HG03045 (cell line): ENCODE measurements at regions not wholly inside any gene's neighbourhood (a gene's known extent, or its start where the extent isn't known, plus 50 kb on each side); places are given as distances from the start of the nearest gene placed in this dataset.
"Not testable (repeated sequence)": the region's sequence is repeated elsewhere in the genome, so short reads cannot be mapped to it uniquely, and the experiment has no call there.

ENCODE experiments used
- ATAC-seq: cut with Tn5 transposase; IDR thresholded peaks from one replicate; pipeline ENCODE4 v1.9.1; 2021; ENCODE audit warnings: mild to moderate bottlenecking, moderate library complexity; ENCODE audit not compliant: unreplicated experiment

DNA sequence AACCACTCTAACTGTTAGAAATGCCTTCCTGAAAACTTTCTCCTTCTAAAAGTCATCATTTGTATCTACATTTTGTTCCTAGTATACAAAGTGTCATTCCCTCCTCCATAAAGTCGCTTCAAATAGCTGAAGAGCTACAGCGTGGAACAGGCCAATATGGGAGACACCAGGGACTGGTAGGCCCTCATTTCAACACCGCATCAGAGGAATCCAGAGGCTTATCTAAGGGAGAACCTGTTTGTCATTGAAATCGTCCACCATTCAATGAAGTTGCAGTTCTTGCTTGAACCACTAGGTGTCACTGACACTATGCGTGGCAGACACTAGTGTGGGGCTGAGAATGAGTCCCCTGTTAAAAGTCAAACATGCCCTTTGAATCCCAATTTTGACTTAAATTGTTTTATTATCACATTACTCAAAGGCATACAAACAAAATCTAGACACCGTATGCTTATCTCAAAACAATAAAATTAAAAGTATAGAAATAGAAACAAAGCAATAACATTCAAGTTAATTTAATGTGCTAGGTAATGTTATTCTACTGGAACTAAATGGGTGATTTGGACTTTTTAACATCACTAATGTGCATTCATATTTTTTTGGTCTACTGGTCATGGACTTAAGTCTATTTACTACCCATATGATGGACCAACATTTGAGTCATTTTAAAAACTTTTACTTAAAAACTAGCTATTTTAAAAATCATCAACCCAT is 182.3 kb downstream of the FCRL5 start:
- no peak for ATAC-seq

DNA sequence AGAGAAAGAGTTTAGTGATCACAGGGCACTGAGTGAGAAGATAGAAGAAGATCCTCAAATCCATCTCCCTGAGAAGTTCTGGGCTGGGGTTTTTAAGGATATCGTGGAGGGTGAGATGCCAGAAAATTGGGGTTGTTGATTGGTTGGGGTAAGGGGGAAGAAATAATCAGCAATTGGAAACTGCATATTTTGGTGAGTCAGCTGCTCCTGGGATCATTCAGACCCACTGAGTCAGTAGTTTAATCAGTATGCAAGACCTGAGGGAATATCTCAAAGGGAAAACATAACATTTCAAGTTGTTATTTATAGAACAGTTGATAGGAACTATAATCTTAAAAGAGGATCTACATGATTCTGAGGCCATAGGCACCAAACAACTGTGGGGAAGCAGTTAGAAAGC is 183.4 kb downstream of the FCRL5 start:
- not testable (repeated sequence) for ATAC-seq

DNA sequence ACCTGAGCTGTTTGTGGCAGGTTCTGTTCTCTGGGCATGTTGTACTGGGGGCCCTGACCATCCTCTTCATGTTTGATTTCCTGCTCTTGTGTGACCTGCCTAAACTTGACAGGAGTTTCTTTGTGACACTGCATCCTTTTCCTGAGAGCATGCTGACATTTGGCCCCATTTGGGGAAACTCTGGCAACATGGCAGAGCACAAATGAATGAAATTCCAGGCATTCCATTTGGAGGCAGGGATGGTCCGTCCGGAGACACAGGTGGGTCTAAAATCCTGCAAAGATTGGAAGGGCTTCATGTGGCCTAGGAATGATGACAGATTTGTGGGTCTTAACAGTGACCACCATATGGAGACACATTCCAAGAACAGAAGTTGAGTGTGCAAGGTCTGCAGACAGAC is 184.0 kb downstream of the FCRL5 start:
- ATAC-seq: no peak

DNA sequence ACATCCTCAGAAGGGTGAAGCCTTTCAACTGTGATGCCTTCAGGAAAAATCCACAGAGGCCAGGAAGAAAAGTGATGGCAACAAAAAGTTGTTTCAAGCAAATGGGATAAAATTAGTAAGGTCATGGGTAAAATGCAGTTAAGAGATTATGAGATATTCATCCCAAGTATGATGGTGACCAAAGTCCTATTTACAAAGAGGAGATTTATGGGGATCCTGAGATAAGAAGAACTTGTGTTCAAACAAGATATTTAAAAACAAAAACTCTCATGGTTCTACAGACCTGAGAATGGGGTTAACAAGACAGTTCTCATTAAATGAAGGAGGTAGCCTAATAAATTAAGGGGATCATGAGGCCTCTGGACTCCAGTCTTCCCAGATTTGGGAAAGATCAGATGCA is 184.4 kb downstream of the FCRL5 start:
- ATAC-seq: no peak

DNA sequence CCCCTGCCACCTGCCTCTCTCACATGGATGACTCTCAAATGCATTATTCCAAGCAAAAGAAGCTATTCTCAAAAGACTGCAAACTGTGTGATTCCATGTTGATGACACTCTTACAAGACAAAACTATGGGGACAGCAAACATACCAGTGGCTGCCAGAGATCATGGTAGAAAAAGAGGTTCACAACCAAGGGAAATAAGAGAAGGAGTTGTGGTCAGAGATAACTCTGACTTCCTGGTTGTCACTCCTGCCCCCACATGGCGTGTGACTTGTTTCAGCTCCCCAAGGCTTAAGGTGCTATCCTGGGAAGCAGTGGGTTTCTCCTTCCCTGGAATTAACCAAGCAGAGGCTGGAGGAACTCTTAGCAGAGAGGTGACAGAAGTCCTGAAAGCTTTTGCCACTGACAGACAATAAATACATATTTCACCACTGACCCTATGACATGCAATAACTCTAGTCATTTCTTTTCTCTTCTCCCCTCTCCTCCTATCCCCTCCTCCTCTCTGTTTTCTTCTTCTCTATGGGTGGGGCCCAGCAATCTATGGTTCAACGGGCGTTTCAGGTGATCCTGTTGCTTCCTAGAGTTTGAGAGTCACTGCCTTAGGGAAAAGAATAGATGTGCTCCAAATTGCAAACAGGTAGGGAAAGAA is 185.1 kb downstream of the FCRL5 start:
- ATAC-seq: no peak

DNA sequence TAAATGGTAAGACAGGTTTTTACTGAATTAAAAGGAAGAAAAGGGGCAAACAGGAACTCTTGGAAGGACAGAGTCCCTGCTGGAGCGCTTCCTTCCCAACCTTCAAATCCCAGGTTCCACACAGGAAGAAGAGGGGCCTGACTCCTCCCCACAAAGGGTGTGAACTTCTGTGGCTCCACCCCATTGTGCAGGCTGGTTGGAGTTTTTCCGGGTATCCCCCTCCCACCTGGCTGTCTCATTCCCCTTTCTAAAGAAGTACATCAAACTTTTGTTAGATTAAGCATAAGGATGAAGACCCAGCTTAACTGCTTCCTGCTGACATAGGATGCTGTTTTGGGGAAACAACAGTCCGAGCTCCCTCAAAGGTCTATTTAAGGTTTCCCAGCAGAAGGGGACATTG is 187.7 kb downstream of the FCRL5 start:
- ATAC-seq: no peak

DNA sequence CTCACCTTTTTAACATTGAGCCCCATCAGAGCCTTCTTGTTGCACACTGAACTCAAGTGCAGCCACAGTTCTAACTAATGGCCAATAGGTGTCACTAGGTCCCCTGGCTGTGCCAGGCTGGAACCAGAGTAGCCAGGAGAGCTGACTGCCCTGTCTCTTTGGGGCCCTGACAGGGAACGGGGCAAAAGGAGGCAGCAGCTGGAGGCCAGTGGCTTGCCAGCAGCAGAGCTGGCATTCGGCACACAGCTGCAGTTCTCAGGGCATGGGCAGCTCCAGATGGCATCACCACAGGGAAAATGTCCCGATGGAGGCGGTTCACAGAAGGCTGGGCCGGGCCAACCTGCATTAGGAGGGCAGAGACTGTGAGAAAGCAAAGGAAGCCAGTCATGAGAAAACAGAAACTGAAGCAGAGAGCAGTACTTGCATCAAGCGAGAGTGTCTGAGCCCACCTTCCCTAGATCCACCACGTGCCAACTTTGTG is 188.6 kb downstream of the FCRL5 start:
- ATAC-seq: peak; percentile 66

DNA sequence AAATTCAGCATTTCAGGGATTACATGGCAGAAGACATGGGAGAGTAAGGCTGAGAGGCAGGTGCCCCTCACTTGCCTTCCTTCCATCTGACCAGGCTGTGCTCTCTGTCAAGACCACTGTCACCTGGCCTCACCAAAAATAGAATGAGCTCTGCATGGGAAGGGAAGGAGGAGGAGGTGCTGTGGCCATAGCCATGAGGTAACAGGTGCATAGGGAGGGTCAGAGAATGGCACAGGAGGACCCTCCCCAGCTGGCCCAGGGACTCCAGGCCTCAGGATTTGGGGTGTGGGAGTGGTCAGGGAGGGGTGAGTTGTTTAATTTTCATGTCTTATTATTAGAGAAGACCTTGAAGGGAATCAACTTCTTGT is 192.3 kb downstream of the FCRL5 start:
- no peak for ATAC-seq

DNA sequence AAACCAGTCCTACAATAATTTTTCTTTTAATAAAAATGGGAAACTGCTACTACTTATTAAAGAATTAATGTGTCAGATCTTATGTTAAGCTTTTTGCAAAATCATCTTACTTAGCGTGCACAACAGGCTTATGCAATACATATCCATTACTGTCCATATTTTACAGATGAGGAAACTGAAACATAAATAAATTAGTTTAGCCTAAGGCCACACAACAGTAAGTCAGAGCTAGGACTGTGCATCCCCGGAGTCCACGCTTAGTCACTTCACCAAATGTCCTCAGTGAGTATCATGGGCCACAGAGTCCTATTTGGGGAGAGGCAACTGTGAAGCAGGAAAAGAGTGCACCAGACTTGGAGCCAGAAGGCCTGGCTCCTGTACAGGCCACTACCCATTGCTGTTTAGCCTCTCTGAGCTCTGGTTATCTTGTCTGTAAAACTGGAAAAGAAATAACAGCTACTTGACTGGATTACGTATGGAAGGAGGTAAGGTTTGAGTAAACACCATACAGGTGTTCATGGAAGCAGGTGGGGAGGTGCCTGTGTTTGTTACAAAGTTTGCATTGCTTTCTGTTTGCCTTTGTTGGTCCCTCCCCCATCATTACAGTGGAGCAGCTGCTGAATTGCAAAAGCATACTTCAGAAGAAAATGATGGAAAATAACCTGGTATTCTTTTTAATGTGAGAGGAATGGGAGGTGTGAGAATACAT is 192.8 kb downstream of the FCRL5 start:
- no peak for ATAC-seq

DNA sequence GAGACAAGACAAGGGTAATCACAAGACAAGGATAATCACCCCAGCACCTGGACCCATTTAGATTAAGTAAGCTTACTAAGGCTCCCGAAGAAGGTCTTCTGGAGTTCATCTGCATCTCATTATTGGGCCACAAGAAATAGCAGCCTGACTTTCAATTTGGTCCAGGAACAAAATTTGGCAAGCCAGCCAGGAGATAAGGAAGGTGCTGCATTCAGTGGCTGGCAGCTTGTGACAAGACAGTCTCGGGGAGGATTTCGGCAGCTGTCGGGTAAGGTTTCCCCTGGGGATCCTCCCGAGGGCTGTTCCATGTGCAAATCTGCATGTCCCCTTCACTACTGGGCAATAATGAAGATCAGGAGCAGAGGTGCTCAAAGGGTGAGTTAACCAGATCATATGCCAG is 195.2 kb downstream of the FCRL5 start:
- no peak for ATAC-seq

DNA sequence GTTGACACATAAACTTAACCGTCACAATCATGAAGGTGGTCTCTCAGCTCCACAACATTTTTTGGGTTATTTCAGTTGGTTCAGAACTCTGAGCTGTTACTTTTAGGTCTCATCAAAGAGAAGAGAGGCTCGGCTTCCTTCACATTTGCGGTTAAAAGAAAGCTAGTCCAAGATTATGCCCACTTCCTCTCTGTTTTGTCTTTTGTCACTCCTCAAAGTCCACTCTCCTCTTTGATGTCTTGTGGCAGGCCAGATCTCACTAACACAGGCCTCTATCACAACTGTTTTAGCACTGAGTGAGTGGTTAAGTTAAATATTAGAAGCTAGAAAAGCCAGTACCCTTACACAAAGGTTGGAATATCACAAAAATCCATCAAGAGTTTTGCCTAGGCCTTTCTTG is 195.7 kb downstream of the FCRL5 start:
- ATAC-seq: no peak

DNA sequence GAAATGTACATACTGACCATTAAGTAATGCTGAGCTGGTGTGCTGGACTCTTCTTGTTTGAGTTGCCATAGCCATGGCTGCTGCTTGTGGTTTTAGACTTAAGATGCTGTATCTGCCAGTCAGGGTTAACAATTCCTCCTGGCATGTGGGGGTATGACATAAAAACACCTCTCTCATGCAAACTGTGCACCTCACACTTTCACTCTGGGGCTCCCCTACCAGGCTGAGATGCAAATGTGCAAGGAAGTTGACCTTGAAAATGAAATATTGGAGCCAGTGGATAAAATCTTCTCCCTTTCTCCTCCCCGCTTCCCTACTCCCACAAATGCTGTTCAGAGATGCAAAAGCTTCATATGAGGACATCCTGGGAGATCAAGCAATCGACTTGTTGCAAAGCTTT is 198.8 kb downstream of the FCRL5 start:
- no peak for ATAC-seq

DNA sequence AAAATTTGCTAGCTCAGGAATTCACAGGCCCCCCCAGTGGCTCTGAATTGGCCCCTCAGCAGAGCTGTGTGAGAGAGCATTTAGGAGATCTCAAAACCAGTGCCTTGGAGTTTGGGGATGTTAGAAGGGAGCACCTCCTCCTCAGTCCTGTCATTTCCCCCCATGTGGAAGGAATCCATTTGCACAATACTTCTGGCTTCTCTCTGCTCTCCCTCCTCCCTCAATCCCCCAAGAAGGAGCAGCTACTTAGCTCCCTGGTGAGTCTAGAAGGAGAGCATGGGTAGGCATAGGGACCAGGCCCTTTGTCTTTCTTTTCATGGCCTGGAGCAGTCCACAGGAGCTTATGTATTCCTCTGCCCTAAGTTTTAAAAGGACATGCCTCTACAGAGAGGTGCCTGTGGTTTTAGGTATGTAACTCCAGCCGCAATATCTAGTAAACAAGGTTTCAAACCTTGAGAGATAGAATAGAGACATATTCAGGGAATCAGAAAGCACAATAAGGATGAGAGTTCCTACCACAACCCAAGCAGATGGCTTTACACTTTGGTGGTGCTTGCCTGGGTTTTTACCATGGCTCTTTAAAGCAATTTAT is 199.4 kb downstream of the FCRL5 start:
- no peak for ATAC-seq

DNA sequence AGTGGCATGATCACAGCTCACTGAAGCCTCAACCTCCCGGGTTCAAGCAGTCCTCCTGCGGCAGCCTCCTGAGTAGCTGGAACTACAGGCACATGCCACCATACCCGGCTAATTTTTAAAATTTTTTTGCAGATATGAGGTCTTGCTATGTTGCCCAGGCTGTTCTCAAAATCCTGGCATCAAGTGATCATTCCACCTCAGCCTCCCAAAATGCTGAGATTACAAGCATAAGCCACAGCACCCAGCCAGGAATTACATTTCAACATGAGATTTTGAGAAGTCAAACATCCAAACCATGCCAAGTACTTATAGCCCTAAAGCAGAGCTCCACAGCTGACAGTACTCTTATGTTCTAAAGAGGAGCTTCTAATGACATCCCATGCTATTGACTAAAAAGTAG is 200.1 kb downstream of the FCRL5 start:
- ATAC-seq: no peak

DNA sequence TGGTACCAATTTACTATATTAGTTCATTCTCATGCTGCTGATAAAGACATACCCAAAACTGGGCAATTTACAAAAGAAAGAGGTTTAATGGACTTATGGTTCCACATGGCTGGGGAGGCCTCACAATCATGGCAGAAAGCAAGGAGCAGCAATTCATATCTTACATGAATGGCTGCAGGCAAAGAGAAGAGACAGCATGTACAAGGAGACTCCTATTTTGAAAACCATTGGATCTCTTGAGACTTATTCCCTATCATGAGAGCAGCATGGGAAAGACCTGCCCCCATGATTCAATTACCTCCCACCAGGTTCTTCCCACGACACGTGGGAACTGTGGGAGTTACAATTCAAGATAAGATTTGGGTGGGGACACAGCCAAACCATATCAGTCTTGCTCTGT is 200.5 kb downstream of the FCRL5 start:
- ATAC-seq: not testable (repeated sequence)

DNA sequence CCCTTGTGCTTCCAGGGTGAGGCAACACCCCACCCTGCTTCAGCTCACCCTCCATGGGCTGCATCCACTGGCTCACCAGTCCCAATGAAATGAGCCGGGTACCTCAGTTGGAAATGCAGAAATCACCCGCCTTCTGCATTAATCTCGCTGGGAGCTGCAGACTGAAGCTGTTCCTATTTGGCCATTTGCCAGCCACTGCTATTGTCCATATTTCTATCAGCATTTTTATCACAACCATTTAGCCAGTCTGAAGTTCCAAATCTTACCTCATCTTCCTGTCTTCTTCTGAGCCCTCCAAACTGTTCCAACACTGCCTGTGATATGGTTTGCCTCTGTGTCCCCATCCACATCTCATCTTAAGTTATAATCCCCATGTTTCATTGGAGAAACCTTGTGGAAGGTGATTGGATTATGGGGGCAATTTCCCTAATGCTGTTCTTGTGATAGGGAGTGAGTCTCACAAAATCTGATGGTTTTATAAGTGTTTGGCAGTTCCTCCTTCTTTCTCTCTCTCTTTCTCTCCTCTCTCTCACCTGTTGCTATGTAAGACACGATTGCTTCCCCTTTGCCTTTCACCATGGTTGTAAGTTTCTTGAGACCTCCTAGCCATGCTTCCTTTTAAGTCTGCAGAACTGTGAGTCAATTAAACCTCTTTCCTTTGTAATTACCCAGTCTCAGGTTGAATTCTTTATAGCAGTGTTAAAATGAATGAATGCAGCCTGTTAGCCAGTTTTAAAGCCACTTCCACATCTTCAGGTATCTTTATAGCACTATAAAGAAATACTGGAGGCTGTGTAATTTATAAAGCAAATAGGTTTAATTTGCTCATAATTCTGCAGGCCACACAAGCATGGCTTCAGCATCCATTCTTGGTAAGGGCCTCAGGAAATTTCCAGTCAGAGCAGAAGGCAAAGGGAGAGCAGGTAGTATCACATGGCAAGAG is 203.5 kb downstream of the FCRL5 start:
- ATAC-seq: no peak

DNA sequence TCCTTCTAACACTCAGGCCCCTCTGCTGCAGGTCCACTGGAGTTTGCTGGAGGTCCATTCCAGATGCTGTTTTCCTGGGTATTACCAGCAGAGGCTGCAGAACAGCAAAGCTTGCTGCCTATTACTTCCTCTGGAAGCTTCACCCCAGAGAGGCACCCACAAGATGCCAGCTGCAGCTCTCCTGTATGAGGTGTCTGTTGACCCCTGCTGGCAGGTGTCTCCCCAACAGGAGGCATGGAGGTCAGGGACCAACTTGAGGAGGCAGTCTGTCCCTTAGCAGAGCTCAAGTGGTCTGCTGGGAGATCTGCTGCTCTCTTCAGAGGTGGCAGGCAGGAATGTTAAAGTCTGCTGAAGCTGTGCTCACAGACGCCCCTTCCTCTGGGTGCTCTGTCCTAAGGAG is 204.8 kb downstream of the FCRL5 start:
- no peak for ATAC-seq

DNA sequence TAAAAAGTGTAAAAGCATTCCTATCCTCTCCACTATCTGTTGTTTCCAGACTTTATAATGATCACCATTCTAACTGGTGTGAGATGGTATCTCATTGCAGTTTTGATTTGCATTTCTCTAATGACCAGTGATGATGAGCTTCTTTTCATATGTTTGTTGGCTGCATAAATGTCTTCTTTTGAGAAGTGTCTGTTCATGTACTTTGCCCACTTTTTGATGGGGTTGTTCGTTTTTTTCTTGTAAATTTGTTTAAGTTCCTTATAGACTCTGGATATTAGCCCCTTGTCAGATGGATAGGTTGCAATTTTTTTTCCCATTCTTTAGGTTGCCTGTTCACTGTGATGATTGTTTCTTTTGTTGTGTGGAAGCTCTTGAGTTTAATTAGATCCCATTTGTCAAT is 199.6 kb upstream of the ETV3 start:
- ATAC-seq: not testable (repeated sequence)

DNA sequence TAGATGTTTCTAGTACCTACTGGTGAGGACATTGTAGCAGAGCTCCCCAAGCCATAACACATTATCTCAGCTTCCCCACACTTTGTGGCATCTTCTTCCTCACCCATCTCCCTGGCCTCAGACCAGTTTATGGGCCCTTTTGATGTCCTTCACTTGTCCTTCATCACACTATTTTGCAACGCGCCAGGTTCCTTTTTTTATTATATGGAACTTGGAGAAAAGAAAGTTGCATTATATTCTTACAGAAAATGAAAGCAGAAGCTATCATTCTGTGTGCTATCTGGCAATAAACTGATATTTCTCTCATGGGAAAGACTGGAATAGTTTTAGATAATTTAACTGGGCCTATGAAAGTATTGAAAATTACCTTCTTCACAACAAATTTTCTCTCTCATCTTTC is 196.9 kb upstream of the ETV3 start:
- no peak for ATAC-seq

DNA sequence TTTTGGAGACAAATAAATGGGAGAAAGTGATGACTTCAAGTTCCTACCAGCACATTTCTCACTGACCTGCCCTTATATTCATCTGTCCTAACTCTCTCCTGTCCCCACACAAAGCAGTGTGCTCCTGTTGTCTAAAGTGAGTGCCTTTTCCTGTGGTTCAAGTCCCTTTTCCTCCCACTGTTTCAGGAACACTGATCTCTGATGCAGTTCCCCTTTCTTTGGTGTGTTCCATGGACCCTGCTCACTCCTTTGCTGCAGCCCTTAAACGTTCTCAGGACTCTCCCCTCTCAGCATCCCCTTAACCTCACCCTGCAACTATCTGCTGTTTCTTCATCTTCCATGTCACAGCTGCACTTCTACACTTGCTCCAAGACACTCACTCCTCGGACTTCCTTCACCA is 195.8 kb upstream of the ETV3 start:
- no peak for ATAC-seq

DNA sequence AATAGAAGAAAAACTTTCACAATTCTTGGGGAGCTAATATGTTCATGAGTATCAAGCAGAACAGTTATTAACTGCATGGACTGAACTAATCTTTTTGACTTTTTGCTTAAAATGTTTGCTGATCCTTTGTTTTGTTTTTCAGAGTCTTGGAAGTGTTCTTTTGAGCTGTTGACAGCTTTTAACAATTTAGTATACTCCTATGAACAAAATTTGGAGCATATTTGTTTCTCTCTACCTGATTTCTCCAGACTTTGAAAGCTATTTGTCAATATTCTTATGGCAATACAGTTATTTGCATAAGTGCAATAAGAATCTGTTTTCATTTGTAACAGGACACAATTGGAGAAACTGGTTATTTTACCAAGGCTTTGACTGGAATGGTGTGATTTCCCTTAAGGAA is 192.0 kb upstream of the ETV3 start:
- not testable (repeated sequence) for ATAC-seq
